ENCODE measurements at regions not wholly inside any gene's neighbourhood (a gene's known extent, or its start where the extent isn't known, plus 50 kb on each side); places are given as distances from the start of the nearest gene placed in this dataset.
"Not testable (repeated sequence)": the region's sequence is repeated elsewhere in the genome, so short reads cannot be mapped to it uniquely, and the experiment has no call there.

- TF ChIP-seq, protein P1, sequence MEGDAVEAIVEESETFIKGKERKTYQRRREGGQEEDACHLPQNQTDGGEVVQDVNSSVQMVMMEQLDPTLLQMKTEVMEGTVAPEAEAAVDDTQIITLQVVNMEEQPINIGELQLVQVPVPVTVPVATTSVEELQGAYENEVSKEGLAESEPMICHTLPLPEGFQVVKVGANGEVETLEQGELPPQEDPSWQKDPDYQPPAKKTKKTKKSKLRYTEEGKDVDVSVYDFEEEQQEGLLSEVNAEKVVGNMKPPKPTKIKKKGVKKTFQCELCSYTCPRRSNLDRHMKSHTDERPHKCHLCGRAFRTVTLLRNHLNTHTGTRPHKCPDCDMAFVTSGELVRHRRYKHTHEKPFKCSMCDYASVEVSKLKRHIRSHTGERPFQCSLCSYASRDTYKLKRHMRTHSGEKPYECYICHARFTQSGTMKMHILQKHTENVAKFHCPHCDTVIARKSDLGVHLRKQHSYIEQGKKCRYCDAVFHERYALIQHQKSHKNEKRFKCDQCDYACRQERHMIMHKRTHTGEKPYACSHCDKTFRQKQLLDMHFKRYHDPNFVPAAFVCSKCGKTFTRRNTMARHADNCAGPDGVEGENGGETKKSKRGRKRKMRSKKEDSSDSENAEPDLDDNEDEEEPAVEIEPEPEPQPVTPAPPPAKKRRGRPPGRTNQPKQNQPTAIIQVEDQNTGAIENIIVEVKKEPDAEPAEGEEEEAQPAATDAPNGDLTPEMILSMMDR (IDR thresholded peaks at IDR 0.05; ENCODE audit: low read depth, low read length, missing input control): not testable (repeated sequence)
- not testable (repeated sequence) for TF ChIP-seq REST (IDR thresholded peaks at IDR 0.05); YY1 (IDR thresholded peaks at IDR 0.05); EGR1 (IDR thresholded peaks at IDR 0.05; ENCODE audit: low read depth in 2 of 2); TAF1 (conservative IDR thresholded peaks at IDR 0.05); GABPA (IDR thresholded peaks at IDR 0.05 in 1 of 2, conservative IDR thresholded peaks at IDR 0.05 in 1 of 2); RAD21 (IDR thresholded peaks at IDR 0.05); JUND (IDR thresholded peaks at IDR 0.05); RXRA (IDR thresholded peaks at IDR 0.05); FOXA1 (IDR thresholded peaks at IDR 0.05); SP1 (IDR thresholded peaks at IDR 0.05)
These were observed 872.7 kb downstream of the KCNMA1 start for GRCh38 chr10:76764921-76765320.
